ENCODE measurements at regions not wholly inside any gene's neighbourhood (a gene's known extent, or its start where the extent isn't known, plus 50 kb on each side); places are given as distances from the start of the nearest gene placed in this dataset.
"Not testable (repeated sequence)": the region's sequence is repeated elsewhere in the genome, so short reads cannot be mapped to it uniquely, and the experiment has no call there.

DNA sequence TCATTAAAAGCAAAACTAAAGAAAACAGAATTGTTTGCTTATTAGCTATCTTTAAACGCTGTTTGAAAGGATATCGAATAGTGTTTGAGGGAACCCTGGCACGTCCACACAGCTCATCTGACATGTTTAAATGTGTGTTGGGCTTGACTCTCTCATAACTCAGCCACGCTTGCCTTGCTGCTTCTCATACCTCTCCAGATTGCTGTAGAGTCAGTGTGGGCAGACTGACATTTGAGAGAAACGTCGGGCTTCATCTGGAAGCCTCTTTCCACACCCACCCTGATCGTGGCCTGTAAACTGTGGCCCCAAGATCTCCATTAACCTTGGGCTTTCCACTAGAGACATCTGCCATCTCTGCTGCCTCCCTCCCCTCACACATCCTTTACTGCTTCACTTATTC, 226.4 kb upstream of the PLGLB2 start:
- in situ Hi-C loops (cut with HindIII; ENCODE audit: low pct_unique_long_range_greater_than_20kb, low sequenced_read_pairs); DNase-seq (ENCODE audit: low read depth): not testable (repeated sequence)

DNA sequence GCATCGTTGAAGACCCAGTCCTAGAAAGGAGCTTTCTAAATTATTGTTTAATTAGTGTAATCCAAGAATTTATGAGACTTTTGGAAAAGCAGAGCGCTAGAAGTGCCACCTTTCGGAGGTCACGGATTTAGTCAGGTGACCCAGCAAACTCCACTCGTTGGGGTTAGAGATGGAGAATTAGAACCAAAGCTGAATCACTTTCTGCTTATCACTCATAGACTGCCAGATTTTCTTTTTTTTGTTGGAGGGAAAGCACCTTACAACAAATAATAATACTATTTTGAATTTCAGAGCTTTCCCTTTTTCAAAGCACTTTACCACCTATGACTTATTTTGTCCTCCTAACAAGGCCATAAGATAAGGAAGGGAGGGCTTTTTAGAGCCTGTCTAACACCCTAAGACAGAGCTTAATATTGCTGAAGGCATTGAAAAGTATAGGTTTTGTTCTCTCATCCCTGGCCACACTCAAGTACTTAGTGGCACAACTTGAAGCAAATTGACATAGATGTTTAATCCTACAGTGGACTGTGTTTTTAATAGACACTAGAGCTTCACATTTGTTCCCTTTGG, 223.2 kb upstream of the PLGLB2 start:
- in situ Hi-C loops (cut with HindIII; ENCODE audit: low pct_unique_long_range_greater_than_20kb, low sequenced_read_pairs); DNase-seq (ENCODE audit: low read depth): not testable (repeated sequence)

DNA sequence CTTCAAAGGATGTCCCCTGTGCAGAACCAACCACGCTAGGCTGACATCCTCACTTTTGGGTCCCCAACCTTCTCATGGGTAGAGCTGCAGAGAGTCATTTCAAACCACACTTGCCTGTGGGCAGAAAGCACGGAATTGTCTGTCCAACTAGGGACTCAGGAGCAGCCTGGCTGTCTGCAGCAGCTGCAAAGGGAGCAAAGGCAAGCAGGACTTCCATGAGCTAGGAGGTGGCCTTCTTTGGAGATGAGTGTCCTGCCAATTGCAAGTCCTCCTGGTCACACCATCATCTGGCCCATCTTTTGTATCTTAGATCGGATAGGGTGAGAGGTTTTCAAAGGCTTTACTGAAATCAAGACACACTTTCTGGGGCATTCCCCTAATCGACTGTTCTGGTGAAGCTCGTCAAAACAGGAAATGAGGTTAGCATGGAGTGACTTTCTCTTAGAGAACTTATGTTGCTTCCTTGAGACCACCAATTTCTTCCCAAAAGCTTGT, 222.3 kb upstream of the PLGLB2 start:
- in situ Hi-C loops (cut with HindIII; ENCODE audit: low pct_unique_long_range_greater_than_20kb, low sequenced_read_pairs); DNase-seq (ENCODE audit: low read depth): not testable (repeated sequence)

DNA sequence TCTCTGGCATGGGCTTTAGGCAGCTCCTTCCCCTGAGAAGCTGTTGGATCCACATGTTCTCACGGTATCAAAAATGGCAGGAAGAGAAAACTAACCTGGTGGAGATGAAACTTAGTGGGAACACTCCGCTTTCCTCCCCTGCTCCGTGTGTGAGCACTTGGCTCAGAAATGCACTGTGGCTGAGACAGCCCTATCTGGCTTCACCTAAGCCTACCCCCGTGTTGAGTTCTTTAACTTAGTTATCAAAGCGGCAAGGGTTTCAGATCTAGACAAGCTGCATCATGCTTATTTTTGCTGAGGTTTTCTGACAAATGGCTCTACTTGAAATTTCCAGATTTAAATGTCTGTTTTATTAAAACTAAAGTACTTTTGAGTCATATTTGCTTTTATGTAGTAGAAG, 221.6 kb upstream of the PLGLB2 start:
- in situ Hi-C loops (cut with HindIII; ENCODE audit: low pct_unique_long_range_greater_than_20kb, low sequenced_read_pairs); DNase-seq (ENCODE audit: low read depth): not testable (repeated sequence)

DNA sequence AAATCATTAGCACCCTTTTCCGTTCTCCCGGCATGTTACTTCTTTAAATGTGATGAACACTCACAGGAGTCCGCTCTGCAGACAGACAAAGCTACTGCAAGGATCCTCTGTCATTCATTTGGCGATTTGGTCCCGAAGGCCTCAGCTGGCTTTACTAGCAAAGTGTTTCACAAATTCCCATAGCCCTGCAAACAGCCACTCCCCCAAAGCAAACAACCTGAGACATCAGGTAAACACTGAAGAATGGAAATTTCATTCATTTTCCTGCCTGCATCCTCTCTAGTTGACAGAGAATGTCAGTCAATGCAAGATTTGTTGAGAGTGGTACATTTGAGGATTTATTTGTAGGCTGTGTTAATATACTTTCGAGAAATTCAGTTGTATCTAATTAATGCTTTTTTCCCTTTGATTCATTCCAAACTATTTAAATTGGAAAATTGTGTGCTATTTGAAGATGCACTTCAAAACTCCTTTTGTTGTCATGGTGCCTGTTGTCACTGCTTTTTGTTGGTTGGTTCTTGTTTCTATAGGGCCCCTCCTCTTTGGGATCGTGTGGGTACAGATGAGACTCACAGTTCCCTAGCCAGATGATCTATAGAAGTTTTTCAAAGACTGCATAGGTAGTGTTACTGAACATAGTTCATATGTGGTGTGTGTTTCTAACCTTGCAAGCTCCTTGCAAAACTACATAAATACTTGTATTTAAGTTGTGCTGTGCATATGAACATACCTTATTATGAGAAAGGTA, 215.7 kb upstream of the PLGLB2 start:
- in situ Hi-C loops (cut with HindIII; ENCODE audit: low pct_unique_long_range_greater_than_20kb, low sequenced_read_pairs); DNase-seq (ENCODE audit: low read depth): not testable (repeated sequence)

DNA sequence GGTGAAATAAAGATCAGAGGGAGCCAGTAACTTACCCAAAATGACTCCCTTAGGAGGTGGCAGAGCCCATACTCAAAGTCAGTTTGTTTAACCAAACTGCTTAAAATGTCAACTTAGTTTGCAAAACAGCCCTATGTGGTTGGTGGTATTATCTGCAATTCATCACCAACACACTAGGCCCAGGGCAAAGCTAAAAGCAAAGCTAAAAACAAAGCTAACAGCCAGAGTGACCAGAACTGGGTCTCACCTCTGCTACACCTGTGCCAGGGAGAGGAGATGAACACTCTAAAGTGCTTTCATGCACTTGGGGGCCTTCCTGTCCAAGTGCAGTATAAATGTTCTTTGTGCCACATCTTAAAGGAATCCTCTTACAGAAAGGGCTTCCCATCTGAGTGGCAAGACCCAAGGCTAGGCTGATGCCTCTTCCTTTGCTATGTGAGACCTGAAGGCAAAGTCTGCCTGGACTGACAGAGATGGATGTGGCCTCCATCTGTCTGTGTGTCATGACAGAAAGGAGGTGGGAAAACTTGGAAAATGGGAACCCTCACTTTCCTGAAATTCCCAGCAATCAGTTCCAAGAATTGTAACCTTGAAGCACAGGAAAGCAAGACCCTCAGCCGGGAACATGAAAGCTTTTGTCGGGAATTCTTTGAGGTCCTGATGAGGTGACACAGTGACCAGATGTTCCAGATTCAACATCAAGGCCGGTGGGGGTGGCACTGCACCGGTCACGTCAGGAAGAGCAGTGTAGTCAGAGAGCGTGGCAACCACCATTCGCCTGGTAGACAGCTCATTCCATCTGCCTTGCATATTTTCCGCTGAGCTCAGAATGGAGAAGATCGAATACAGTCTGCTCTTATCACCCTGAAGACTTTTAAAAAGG, 214.3 kb upstream of the PLGLB2 start:
- not testable (repeated sequence) for DNase-seq (ENCODE audit: low read depth)

DNA sequence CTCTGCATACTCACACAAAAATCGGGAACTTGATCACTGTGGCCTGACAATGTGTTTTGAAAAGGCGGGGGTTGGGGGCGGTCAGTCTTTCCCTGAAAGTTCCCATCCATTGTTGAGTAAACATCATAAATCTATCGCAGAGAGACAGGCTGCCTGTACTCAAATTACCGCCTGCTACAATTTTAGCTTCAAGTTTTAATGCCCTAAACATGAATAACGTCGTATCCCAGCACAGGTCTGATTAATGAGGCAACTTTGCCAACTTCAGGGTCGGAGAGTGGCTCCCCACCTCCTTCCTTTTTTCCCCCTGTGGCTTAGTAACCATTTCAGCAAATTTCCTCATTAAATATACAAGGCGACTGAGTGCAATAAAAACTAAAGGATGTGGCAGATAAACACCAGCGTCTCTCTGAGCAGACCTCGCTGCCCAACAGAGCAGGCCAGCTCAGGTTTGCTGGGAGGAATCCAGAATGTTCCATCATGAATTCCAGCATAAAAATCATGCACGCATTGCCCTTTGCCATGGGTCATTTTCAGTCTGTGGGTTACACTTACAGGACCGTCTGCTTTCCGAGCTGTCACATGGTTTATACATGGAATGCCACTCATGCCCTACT, 213.5 kb upstream of the PLGLB2 start:
- DNase-seq (ENCODE audit: low read depth); in situ Hi-C loops (cut with HindIII; ENCODE audit: low pct_unique_long_range_greater_than_20kb, low sequenced_read_pairs): not testable (repeated sequence)

More for the DNA sequence above, 214.3 kb upstream of the PLGLB2 start:
- in situ Hi-C loops (cut with HindIII; ENCODE audit: low pct_unique_long_range_greater_than_20kb, low sequenced_read_pairs) = not testable (repeated sequence)

DNA sequence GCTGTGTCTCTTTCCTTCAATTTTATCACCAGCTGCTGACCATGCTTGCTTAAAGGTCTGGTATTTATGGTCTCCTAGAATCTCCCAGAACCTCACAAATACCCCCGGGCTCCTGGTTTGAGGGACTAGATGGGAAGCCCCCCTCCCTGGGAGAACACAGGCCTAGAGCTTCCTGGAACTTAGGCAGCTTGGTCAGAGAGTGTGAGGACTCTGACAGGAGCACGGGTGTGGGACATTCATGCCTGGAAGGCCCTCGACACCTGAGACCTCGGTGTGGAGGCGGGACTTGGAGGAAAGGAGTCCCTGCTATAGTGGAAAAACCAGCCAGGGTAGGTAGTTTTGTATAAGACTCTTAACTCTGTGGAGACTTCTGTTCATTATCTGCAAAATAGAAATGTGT, 211.5 kb upstream of the PLGLB2 start:
- in situ Hi-C loops (cut with HindIII; ENCODE audit: low pct_unique_long_range_greater_than_20kb, low sequenced_read_pairs); DNase-seq (ENCODE audit: low read depth): not testable (repeated sequence)

DNA sequence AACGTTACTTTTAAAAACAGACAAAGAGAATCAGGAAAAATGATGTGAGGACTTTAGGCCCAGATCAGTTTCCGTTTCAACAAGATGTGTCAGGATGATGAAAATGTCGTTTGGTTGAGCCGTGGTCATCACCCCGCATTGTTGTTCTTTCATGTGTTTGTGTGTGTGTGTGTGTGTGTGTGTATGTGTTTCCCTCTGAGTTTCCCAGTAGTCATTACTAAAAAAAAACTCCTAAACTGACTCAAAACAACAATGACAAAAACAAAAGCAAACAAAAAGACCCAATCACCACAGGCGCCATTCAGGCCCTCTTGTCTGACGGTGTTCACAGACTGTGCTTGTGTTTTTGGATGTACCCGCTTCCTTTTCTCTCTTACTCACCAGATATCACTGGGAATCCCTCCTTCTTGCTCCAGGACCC, 210.6 kb upstream of the PLGLB2 start:
- in situ Hi-C loops (cut with HindIII; ENCODE audit: low pct_unique_long_range_greater_than_20kb, low sequenced_read_pairs) = not testable (repeated sequence)
- peak; percentile 0 for DNase-seq (ENCODE audit: low read depth)

DNA sequence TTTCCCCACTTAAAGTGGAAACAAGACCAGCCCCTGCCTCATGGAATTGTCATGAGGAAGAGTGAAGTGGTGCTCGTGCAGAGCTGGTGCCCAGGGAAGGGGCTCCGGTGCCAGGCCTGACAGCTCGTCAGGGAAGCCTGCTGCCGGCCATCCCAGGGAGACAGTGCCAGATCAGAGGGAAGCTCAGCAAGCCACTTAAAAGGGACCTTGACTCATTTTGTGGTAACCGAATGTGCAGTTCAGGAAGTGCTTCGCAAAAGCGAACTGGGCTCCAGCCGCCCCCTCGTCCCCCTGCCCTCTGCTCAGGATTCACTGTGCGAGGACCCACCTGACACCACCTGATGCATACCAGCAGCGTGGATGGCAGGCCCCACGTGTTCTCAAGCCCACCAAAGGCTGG, 209.6 kb upstream of the PLGLB2 start:
- DNase-seq (ENCODE audit: low read depth); in situ Hi-C loops (cut with HindIII; ENCODE audit: low pct_unique_long_range_greater_than_20kb, low sequenced_read_pairs): not testable (repeated sequence)

DNA sequence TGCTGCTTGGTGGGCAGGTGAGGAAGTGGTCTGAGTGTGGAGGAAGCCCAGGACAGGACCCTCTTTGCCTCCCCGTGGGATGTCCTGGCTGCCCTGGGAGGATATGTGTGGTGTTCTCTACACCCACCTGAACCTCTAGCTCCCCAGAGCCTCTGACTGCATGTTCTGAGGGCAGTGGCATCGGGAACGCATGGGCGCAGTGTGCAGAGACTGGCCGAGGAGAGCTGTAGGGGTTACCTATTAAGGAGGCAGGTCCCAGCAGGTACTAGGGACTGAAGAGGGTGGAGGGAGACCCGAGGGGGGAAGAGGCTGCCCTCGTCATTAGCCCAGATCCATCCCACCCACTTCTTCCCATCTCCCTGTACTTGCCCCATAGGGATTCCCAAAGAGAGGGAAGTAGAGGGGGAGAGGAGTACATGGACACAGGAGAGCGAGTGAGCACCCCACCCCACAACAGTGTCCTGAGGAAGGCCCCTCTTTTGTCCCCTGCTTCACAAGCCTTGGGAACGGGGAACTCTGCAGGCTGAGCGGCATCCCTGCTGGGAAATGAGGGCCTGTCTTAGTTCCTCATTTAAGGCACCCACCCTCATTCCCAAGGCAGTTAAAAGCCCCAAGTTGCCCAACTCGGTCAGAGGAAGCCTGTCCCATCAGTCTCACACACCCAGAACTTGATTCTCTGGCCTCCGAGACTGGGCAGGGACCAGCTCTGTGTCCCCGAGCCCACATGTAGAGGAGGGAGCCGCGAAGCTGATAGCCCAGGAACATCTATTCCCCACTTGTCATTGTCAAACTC, 208.5 kb upstream of the PLGLB2 start:
- DNase-seq (ENCODE audit: low read depth); in situ Hi-C loops (cut with HindIII; ENCODE audit: low pct_unique_long_range_greater_than_20kb, low sequenced_read_pairs): not testable (repeated sequence)

DNA sequence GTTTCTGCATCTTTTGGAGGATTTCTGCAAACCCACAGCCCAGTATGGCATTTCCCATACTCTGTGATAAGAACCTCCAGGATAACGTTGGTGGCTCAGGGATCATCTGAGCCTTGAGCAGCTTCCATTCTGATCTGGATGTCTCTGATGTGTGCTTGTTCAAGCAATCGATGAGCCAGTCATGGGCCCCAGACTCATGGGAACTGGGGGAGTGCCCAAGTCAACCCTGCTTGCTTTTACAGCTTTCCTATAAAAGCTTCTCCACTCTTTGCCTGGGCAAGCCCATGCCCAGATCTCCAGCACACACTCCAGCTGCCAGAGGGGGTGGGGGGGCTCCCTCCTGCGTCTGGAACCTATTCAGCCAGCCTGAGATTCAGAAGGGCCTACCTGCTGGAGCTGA, 207.6 kb upstream of the PLGLB2 start:
- DNase-seq (ENCODE audit: low read depth); in situ Hi-C loops (cut with HindIII; ENCODE audit: low pct_unique_long_range_greater_than_20kb, low sequenced_read_pairs): not testable (repeated sequence)

DNA sequence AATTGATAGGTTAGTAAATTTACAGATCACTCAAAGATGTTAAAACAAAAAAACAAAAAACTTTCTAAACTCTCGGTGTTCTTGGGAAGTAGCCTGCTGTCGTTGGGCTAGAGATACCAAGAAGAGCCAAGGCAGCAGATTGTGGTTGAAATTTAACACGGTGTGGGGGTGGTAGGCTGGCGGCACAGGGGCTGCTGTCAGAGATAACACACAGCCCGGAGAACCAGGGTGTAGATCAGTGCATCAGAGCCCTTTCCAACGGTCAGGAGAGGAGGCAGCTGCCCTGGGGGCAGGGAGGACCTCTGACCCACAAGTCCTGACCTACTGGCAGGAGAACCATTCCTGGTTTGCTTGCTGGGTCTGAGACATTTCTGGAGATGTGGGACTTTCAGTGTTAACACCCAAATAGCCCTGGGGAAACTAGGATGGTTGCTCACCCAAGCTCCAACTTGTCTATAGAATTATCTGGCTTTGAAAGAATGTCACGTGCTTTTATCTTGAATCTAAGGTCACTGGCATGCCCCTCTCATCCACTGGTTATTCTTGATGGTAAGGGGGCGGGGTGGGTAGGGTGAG, 205.2 kb upstream of the PLGLB2 start:
- in situ Hi-C loops (cut with HindIII; ENCODE audit: low pct_unique_long_range_greater_than_20kb, low sequenced_read_pairs) = not testable (repeated sequence)
- peak; percentile 27 for DNase-seq (ENCODE audit: low read depth)

DNA sequence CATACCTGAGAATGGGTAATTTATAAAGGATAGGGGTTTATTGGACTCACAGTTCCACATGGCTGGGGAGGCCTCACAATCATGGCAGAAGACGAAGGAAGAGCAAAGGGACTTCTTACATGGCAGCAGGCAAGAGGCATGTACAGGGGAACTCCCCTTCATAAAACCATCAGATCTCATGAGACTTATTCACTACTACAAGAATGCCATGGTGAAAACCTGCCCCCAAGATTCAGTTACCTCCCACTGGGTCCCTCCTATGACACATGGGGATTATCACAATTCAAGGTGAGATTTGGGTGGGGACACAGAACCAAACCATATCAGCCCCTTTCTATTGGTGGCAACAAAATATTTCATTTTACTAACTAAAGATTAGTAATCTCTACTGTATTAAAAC, 204.1 kb upstream of the PLGLB2 start:
- in situ Hi-C loops (cut with HindIII; ENCODE audit: low pct_unique_long_range_greater_than_20kb, low sequenced_read_pairs); DNase-seq (ENCODE audit: low read depth): not testable (repeated sequence)

DNA sequence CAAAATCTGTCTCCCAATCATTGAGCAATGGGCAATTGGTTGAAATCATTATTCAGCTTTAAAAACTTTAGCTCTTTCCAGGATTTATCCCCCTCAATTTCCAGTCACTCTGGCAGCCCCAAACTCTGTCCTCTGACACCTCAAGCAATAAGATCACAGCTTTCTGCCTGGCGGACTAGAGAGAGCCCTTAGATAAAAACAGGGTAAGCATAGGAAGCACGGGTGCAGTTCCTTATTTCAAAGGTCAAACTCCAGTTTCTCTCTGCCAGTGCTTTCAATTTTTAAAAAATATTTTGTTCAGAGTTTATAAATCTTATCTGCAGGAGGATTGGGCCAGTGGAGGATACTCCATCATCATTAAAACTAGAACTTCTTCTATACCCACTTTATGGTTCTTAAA, 200.8 kb upstream of the PLGLB2 start:
- in situ Hi-C loops (cut with HindIII; ENCODE audit: low pct_unique_long_range_greater_than_20kb, low sequenced_read_pairs); DNase-seq (ENCODE audit: low read depth): not testable (repeated sequence)

DNA sequence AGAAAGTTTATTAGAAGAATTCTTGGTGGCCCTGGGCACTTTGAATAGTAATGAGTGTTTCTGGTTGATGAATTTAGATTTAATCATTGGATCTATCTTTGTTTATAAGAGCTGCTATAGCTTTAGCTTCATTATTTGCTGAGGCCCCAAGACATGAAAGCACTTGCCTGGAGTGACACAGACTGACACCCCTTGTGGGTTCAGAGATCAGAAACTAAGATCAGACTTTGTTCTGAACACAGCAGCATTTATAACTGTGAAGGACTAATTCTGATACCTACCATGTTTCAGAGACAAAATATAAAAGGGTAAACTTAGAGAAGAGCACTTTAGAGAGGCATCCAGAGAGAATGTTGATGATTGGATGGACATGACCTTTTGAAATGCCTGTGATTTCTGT, 199.9 kb upstream of the PLGLB2 start:
- in situ Hi-C loops (cut with HindIII; ENCODE audit: low pct_unique_long_range_greater_than_20kb, low sequenced_read_pairs); DNase-seq (ENCODE audit: low read depth): not testable (repeated sequence)

Measured in Caki2 (cell line).